GM12878 (cell line): ENCODE measurements at regions not wholly inside any gene's neighbourhood (a gene's known extent, or its start where the extent isn't known, plus 50 kb on each side); places are given as distances from the start of the nearest gene placed in this dataset.

ENCODE experiments used
- ATAC-seq: fragments of 200-7000 bp; cut with Tn5 transposase; 3 replicates; pipeline ENCODE4 v1.9.1; 2020; ENCODE audit warnings: mild to moderate bottlenecking, moderate library complexity
- BruUV-seq: library from RNA; stranded (reverse); fragments of 400-500 nt; replicated peaks from 2 replicates; lab custom pipeline; 2021; lab: Mats Ljungman, UMichigan
- CTCF ChIA-PET: fragments of 300-600 bp; sonication (Branson Sonifier 250); formaldehyde crosslinking; extraction: SDS; loops from one replicate; lab custom pipeline; 2021; ENCODE audit warnings: inconsistent platforms; lab: Yijun Ruan, JAX
- POLR2A ChIA-PET: fragments of 350-600 bp; formaldehyde crosslinking; extraction: SDS; loops from one replicate; lab custom pipeline; 2021; ENCODE audit warnings: inconsistent platforms; lab: Charles Lee
- RAD21 ChIA-PET: fragments of 300-600 bp; sonication (Branson Sonifier 250); formaldehyde crosslinking; loops from one replicate; lab custom pipeline; 2023; ENCODE audit warnings: antibody characterized with exemption; ENCODE audit not compliant: unreplicated experiment; lab: Charles Lee
- SMC1A ChIA-PET: fragments of 300-600 bp; sonication (Branson Sonifier 250); formaldehyde crosslinking; loops from one replicate; lab custom pipeline; 2023; ENCODE audit not compliant: unreplicated experiment, uncharacterized antibody; lab: Charles Lee
- DNase-seq: peaks from one replicate; pipeline ENCODE4 v3.0.0-alpha.2; 2011; ENCODE audit warnings: low read depth, low spot score
- FAIRE-seq: peaks from 3 replicates; lab custom pipeline; 2011; peaks lifted over from hg19 to GRCh38; lab: Jason Lieb, UNC
- H2AFZ ChIP-seq: 2 replicates; pipeline ENCODE4 v1.6.0; 2011; ENCODE audit warnings: low read depth, low read length, control low read depth; ENCODE audit not compliant: control insufficient read depth
- H3K27ac ChIP-seq: 2 replicates; pipeline ENCODE4 v1.5.1; 2011; ENCODE audit warnings: control low read depth; ENCODE audit not compliant: control insufficient read depth, insufficient read depth
- H3K27me3 ChIP-seq, 2 experiments: replicated peaks in 1 of 2; 2 replicates each; pipeline versions ENCODE4 v1.6.0 to v1.6.1; 2011; ENCODE audit warnings: low read length in 1 of 2; ENCODE audit not compliant: control insufficient read depth in 2 of 2, insufficient read depth in 2 of 2
- H3K36me3 ChIP-seq, 2 experiments: 2 replicates each; pipeline ENCODE4 v1.5.1; 2011; ENCODE audit warnings: low read length in 1 of 2; ENCODE audit not compliant: control insufficient read depth in 2 of 2, insufficient read depth in 2 of 2
- H3K4me1 ChIP-seq: 2 replicates; pipeline ENCODE4 v1.6.1; 2011; ENCODE audit warnings: mild to moderate bottlenecking, low read length, moderate library complexity, mixed read lengths; ENCODE audit not compliant: control insufficient read depth, insufficient read depth
- H3K4me2 ChIP-seq: 2 replicates; pipeline ENCODE4 v1.6.0; 2011; ENCODE audit warnings: control low read depth; ENCODE audit not compliant: control insufficient read depth, insufficient read depth
- H3K4me3 ChIP-seq: fragments of 200-600 bp; sonication (generic); 2 replicates; pipeline ENCODE4 v1.5.1; 2016
- H3K79me2 ChIP-seq: 2 replicates; pipeline ENCODE4 v1.6.0; 2011; ENCODE audit warnings: low read length; ENCODE audit not compliant: control insufficient read depth, insufficient read depth
- H3K9ac ChIP-seq: 2 replicates; pipeline ENCODE4 v1.8.0; 2011; ENCODE audit warnings: low read length, control low read depth, mixed read lengths; ENCODE audit not compliant: control insufficient read depth, insufficient read depth
- H3K9me3 ChIP-seq: replicated peaks from 3 replicates; pipeline ENCODE4 v1.5.1; 2011; ENCODE audit warnings: mild to moderate bottlenecking, low read length; ENCODE audit not compliant: control insufficient read depth, insufficient read depth
- H4K20me1 ChIP-seq: 2 replicates; pipeline ENCODE4 v1.6.0; 2011; ENCODE audit not compliant: control insufficient read depth, insufficient read depth
- BACH1 ChIP-seq: fragments of 450-650 bp; IDR thresholded peaks from 2 replicates; pipeline ENCODE4 v1.6.1; 2017; ENCODE audit warnings: mild to moderate bottlenecking, borderline replicate concordance
- ETV6 ChIP-seq, 2 experiments: fragments of 450-650 bp in 1 of 2; IDR thresholded peaks in 1 of 2; conservative IDR thresholded peaks in 1 of 2; 2 replicates each; pipeline ENCODE4 v1.6.1; 2014; ENCODE audit warnings: antibody characterized with exemption in 1 of 2, borderline replicate concordance in 1 of 2, low read depth in 1 of 2, mild to moderate bottlenecking in 1 of 2, moderate library complexity in 1 of 2
- NFXL1 ChIP-seq: fragments of 450-650 bp; IDR thresholded peaks from 2 replicates; pipeline ENCODE4 v1.6.1; 2017; ENCODE audit warnings: antibody characterized with exemption, mild to moderate bottlenecking, borderline replicate concordance
- RAD51 ChIP-seq: fragments of 450-650 bp; IDR thresholded peaks from 2 replicates; pipeline ENCODE4 v1.6.1; 2016; ENCODE audit warnings: moderate library complexity, mild to moderate bottlenecking, inconsistent platforms
- SREBF2 ChIP-seq: IDR thresholded peaks from 2 replicates; pipeline ENCODE4 v1.6.1; 2012; ENCODE audit warnings: mild to moderate bottlenecking, low read length
- STAT3 ChIP-seq: IDR thresholded peaks from 2 replicates; pipeline ENCODE4 v1.6.1; 2011; ENCODE audit warnings: low read depth, low read length, improper control_type of control experiment
- SUPT20H ChIP-seq: IDR thresholded peaks from 2 replicates; pipeline ENCODE4 v1.6.1; 2011; ENCODE audit warnings: low read depth, mild to moderate bottlenecking, low read length, moderate library complexity, borderline replicate concordance; ENCODE audit not compliant: control insufficient read depth
- TAF1 ChIP-seq: IDR thresholded peaks from 2 replicates; pipeline ENCODE4 v1.6.1; 2011; ENCODE audit warnings: mild to moderate bottlenecking, low read depth, low read length, borderline replicate concordance
- WRNIP1 ChIP-seq: IDR thresholded peaks from 2 replicates; pipeline ENCODE4 v1.6.1; 2011; ENCODE audit warnings: low read depth, low read length, improper control_type of control experiment, borderline replicate concordance
- ZSCAN29 ChIP-seq: fragments of 450-650 bp; IDR thresholded peaks from 2 replicates; pipeline ENCODE4 v1.6.1; 2017; ENCODE audit warnings: mild to moderate bottlenecking, moderate library complexity
- ZZZ3 ChIP-seq: IDR thresholded peaks from 2 replicates; pipeline ENCODE4 v1.6.1; 2011; ENCODE audit warnings: low read depth; ENCODE audit not compliant: control insufficient read depth, insufficient read length
- in situ Hi-C: fragments of 300-500 bp; cut with MboI; formaldehyde crosslinking; loops from 9 replicates; pipeline ENCODE4 v1.14.3; 2018; ENCODE audit warnings: mixed read lengths
- intact Hi-C: fragments of 100-400 bp; cut with micrococcal nuclease; formaldehyde crosslinking; loops from one replicate; pipeline ENCODE4 v1.14.2; 2022; ENCODE audit not compliant: unreplicated experiment
- TF ChIP-seq, protein P1 (sequence below): fragments of 450-650 bp; IDR thresholded peaks from 2 replicates; pipeline ENCODE4 v1.6.1; 2016; ENCODE audit warnings: mild to moderate bottlenecking
- TF ChIP-seq, protein P2 (sequence below): IDR thresholded peaks from 2 replicates; pipeline ENCODE4 v1.6.1; 2011; ENCODE audit warnings: low read depth, low read length, improper control_type of control experiment, borderline replicate concordance
- TF ChIP-seq, protein P3 (sequence below): fragments of 450-650 bp; IDR thresholded peaks from 2 replicates; pipeline ENCODE4 v1.6.1; 2018; ENCODE audit warnings: borderline replicate concordance, mild to moderate bottlenecking; ENCODE audit not compliant: partially characterized antibody
- TF ChIP-seq, protein P4 (sequence below): IDR thresholded peaks from 2 replicates; pipeline ENCODE4 v1.6.1; 2012; ENCODE audit warnings: improper control_type of control experiment, low read depth, low read length; ENCODE audit not compliant: insufficient replicate concordance

DNA sequence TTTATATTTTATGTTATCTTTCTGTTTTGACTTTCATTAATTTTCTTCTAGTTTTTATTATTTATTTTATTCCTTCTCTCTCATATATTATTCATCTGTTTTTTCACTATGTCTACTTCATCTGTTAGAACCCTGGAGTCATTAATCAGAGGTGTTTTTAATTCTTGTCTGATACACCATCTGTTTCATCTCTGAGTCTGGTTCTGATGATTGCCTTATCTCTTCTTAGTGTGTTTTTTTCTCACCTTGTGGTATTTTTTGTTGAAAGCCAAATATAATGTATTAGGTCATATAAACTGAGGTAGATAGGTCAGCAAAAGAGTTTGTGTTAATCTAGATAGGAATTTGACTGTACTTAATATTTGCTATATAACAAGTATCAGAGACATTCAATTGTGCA lies 1005.7 kb upstream of the NCAM2 start:
- in situ Hi-C loops, result loop anchor here (25.0 kb wide), 1 partner anchor 95 kb away; no protein-coding TSS in a partner anchor
- POLR2A ChIA-PET, result interaction anchor here (0.6 kb wide), 1 partner anchor 683 kb away, joined by 5 read pairs; no protein-coding TSS in a partner anchor

More for the DNA sequence above, 1005.7 kb upstream of the NCAM2 start:
- H3K4me3 ChIP-seq, result no peak overlapping the region
- intact Hi-C loops, result no loop called here
- no peak overlapping the region for H3K27ac ChIP-seq
- no TSS peak for BruUV-seq
- no peak overlapping the region for H3K4me2 ChIP-seq
- RAD21 ChIA-PET, result no interaction called here
- H3K9ac ChIP-seq, result no peak overlapping the region
- H3K9me3 ChIP-seq, result no peaks in the 10 kb centered on the region
- H3K79me2 ChIP-seq, result no peaks in the 10 kb centered on the region
- SMC1A ChIA-PET, result no interaction called here
- no peak for ATAC-seq
- no peak for FAIRE-seq
- CTCF ChIA-PET, result no interaction called here
- no peak overlapping the region for H2AFZ ChIP-seq
- TF ChIP-seq BACH1 (no peak), NFXL1 (no peak), SUPT20H (no peak), WRNIP1 (no peak), SREBF2 (no peak), ZZZ3 (no peak), TAF1 (no peak), ZSCAN29 (no peak), STAT3 (no peak), RAD51 (no peak), ETV6 (conservative IDR thresholded peaks at IDR 0.05 in 1 of 2, IDR thresholded peaks at IDR 0.05 in 1 of 2; ENCODE audit: borderline replicate concordance in 1 of 2, low read depth in 1 of 2) (no peak)
- TF ChIP-seq, protein P1, sequence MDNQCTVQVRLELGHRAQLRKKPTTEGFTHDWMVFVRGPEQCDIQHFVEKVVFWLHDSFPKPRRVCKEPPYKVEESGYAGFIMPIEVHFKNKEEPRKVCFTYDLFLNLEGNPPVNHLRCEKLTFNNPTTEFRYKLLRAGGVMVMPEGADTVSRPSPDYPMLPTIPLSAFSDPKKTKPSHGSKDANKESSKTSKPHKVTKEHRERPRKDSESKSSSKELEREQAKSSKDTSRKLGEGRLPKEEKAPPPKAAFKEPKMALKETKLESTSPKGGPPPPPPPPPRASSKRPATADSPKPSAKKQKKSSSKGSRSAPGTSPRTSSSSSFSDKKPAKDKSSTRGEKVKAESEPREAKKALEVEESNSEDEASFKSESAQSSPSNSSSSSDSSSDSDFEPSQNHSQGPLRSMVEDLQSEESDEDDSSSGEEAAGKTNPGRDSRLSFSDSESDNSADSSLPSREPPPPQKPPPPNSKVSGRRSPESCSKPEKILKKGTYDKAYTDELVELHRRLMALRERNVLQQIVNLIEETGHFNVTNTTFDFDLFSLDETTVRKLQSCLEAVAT, result no peak
- TF ChIP-seq, protein P2, sequence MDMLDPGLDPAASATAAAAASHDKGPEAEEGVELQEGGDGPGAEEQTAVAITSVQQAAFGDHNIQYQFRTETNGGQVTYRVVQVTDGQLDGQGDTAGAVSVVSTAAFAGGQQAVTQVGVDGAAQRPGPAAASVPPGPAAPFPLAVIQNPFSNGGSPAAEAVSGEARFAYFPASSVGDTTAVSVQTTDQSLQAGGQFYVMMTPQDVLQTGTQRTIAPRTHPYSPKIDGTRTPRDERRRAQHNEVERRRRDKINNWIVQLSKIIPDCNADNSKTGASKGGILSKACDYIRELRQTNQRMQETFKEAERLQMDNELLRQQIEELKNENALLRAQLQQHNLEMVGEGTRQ, result no peak
- TF ChIP-seq, protein P3, sequence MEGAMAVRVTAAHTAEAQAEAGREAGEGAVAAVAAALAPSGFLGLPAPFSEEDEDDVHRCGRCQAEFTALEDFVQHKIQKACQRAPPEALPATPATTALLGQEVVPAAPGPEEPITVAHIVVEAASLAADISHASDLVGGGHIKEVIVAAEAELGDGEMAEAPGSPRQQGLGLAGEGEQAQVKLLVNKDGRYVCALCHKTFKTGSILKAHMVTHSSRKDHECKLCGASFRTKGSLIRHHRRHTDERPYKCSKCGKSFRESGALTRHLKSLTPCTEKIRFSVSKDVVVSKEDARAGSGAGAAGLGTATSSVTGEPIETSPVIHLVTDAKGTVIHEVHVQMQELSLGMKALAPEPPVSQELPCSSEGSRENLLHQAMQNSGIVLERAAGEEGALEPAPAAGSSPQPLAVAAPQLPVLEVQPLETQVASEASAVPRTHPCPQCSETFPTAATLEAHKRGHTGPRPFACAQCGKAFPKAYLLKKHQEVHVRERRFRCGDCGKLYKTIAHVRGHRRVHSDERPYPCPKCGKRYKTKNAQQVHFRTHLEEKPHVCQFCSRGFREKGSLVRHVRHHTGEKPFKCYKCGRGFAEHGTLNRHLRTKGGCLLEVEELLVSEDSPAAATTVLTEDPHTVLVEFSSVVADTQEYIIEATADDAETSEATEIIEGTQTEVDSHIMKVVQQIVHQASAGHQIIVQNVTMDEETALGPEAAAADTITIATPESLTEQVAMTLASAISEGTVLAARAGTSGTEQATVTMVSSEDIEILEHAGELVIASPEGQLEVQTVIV, result no peak
- TF ChIP-seq, protein P4, sequence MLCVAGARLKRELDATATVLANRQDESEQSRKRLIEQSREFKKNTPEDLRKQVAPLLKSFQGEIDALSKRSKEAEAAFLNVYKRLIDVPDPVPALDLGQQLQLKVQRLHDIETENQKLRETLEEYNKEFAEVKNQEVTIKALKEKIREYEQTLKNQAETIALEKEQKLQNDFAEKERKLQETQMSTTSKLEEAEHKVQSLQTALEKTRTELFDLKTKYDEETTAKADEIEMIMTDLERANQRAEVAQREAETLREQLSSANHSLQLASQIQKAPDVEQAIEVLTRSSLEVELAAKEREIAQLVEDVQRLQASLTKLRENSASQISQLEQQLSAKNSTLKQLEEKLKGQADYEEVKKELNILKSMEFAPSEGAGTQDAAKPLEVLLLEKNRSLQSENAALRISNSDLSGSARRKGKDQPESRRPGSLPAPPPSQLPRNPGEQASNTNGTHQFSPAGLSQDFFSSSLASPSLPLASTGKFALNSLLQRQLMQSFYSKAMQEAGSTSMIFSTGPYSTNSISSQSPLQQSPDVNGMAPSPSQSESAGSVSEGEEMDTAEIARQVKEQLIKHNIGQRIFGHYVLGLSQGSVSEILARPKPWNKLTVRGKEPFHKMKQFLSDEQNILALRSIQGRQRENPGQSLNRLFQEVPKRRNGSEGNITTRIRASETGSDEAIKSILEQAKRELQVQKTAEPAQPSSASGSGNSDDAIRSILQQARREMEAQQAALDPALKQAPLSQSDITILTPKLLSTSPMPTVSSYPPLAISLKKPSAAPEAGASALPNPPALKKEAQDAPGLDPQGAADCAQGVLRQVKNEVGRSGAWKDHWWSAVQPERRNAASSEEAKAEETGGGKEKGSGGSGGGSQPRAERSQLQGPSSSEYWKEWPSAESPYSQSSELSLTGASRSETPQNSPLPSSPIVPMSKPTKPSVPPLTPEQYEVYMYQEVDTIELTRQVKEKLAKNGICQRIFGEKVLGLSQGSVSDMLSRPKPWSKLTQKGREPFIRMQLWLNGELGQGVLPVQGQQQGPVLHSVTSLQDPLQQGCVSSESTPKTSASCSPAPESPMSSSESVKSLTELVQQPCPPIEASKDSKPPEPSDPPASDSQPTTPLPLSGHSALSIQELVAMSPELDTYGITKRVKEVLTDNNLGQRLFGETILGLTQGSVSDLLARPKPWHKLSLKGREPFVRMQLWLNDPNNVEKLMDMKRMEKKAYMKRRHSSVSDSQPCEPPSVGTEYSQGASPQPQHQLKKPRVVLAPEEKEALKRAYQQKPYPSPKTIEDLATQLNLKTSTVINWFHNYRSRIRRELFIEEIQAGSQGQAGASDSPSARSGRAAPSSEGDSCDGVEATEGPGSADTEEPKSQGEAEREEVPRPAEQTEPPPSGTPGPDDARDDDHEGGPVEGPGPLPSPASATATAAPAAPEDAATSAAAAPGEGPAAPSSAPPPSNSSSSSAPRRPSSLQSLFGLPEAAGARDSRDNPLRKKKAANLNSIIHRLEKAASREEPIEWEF, result no peak
- TF ChIP-seq, all 136 proteins: peak for 0
- Histone ChIP-seq H4K20me1 (no peaks in the 10 kb centered on the region), H3K36me3 (no peaks in the 10 kb centered on the region), H3K27me3 (no peaks in the 10 kb centered on the region), H3K4me1 (no peaks in the 10 kb centered on the region)
- DNase-seq, result no peak
